BE2C (cell line): ENCODE measurements at regions not wholly inside any gene's neighbourhood (a gene's known extent, or its start where the extent isn't known, plus 50 kb on each side); places are given as distances from the start of the nearest gene placed in this dataset.
A peak's percentile ranks its signal among the peaks of the same experiment; 100 is the strongest.

Experiments used
- DNase-seq: peaks from one replicate; pipeline ENCODE4 v3.0.0-alpha.2; 2020
- H3K27me3 ChIP-seq: fragments of 250-450 bp; sonication (Bioruptor Pico); 2 replicates; pipeline ENCODE4 v1.5.1; 2020; ENCODE audit warnings: mild to moderate bottlenecking
- H3K36me3 ChIP-seq: fragments of 250-450 bp; sonication (Bioruptor Pico); 2 replicates; pipeline ENCODE4 v1.5.1; 2020; ENCODE audit warnings: mild to moderate bottlenecking
- H3K4me1 ChIP-seq: fragments of 250-450 bp; sonication (Bioruptor Pico); 2 replicates; pipeline ENCODE4 v1.5.1; 2020
- H3K4me3 ChIP-seq: 2 replicates; pipeline ENCODE4 v1.5.1; 2011; ENCODE audit warnings: low read depth, low read length
- H3K9me3 ChIP-seq: fragments of 250-450 bp; sonication (Bioruptor Pico); 2 replicates; pipeline ENCODE4 v1.5.1; 2020
- CTCF ChIP-seq: IDR thresholded peaks from 2 replicates; pipeline ENCODE4 v1.5.1; 2012; ENCODE audit warnings: mild to moderate bottlenecking, low read depth, low read length

GRCh38 chr3:22951910-22952309 lies 251.2 kb upstream of the UBE2E2 start:
- Histone ChIP-seq H3K27me3 (no peaks in the 10 kb centered on the region), H3K4me1 (no peaks in the 10 kb centered on the region), H3K36me3 (no peaks in the 10 kb centered on the region), H3K9me3 (no peaks in the 10 kb centered on the region), H3K4me3 (no peak overlapping the region)
- no peak for TF ChIP-seq CTCF
- no peak for DNase-seq

- TF ChIP-seq CTCF = no peak
- Histone ChIP-seq H3K4me1 (no peaks in the 10 kb centered on the region), H3K4me3 (no peak overlapping the region)
Measured at GRCh38 chr3:22952860-22953259, 250.3 kb upstream of the UBE2E2 start.

GRCh38 chr3:22959593-22959992 lies 243.5 kb upstream of the UBE2E2 start:
- DNase-seq = no peak
- TF ChIP-seq CTCF = no peak
- no peaks in the 10 kb centered on the region for H3K4me1 ChIP-seq
- no peak overlapping the region for H3K4me3 ChIP-seq
- H3K36me3 ChIP-seq = no peaks in the 10 kb centered on the region
- H3K9me3 ChIP-seq = no peaks in the 10 kb centered on the region
- no peaks in the 10 kb centered on the region for H3K27me3 ChIP-seq

More at GRCh38 chr3:22952860-22953259, 250.3 kb upstream of the UBE2E2 start:
- Histone ChIP-seq H3K9me3 (no peaks in the 10 kb centered on the region), H3K27me3 (no peaks in the 10 kb centered on the region), H3K36me3 (no peaks in the 10 kb centered on the region)
- DNase-seq = no peak

GRCh38 chr3:22960105-22960984 lies 242.8 kb upstream of the UBE2E2 start:
- H3K9me3 ChIP-seq = no peaks in the 10 kb centered on the region
- no peak for DNase-seq
- no peaks in the 10 kb centered on the region for H3K4me1 ChIP-seq
- H3K4me3 ChIP-seq = no peak overlapping the region
- no peaks in the 10 kb centered on the region for H3K36me3 ChIP-seq
- no peaks in the 10 kb centered on the region for H3K27me3 ChIP-seq
- TF ChIP-seq CTCF = peak; percentile 53

GRCh38 chr3:22962244-22962643 lies 240.9 kb upstream of the UBE2E2 start:
- Histone ChIP-seq H3K4me3 (no peak overlapping the region), H3K4me1 (no peaks in the 10 kb centered on the region), H3K9me3 (no peaks in the 10 kb centered on the region), H3K27me3 (no peaks in the 10 kb centered on the region), H3K36me3 (no peaks in the 10 kb centered on the region)
- DNase-seq = no peak
- TF ChIP-seq CTCF = no peak

- Histone ChIP-seq H3K27me3 (no peaks in the 10 kb centered on the region), H3K9me3 (no peaks in the 10 kb centered on the region)
- TF ChIP-seq CTCF = no peak
Measured at GRCh38 chr3:22966349-22966748, 236.8 kb upstream of the UBE2E2 start.

More at GRCh38 chr3:22966349-22966748, 236.8 kb upstream of the UBE2E2 start:
- DNase-seq = no peak
- Histone ChIP-seq H3K4me3 (no peak overlapping the region), H3K4me1 (no peaks in the 10 kb centered on the region), H3K36me3 (no peaks in the 10 kb centered on the region)
